ENCODE measurements at regions not wholly inside any gene's neighbourhood (a gene's known extent, or its start where the extent isn't known, plus 50 kb on each side); places are given as distances from the start of the nearest gene placed in this dataset.

GRCh38 chr12:126087692-126088091 lies 1022.5 kb downstream of the AACS start:
- DNase-seq (ENCODE audit: low read depth in 1 of 2, low spot score in 1 of 2): no peak
- H3K4me3 ChIP-seq (replicated peaks; ENCODE audit: insufficient read depth, low read length): no peak overlapping the region
- no peak overlapping the region for H3K27ac ChIP-seq (replicated peaks)
- no peaks in the 10 kb centered on the region for H3K27me3 ChIP-seq (ENCODE audit: insufficient read depth, poor library complexity, severe bottlenecking)
- TF ChIP-seq SPI1 (IDR thresholded peaks at IDR 0.05; ENCODE audit: borderline replicate concordance, low read depth): no peak

- Histone ChIP-seq H3K4me3 (replicated peaks; ENCODE audit: insufficient read depth, low read length) (no peak overlapping the region), H3K27ac (replicated peaks) (no peak overlapping the region), H3K27me3 (ENCODE audit: insufficient read depth, poor library complexity, severe bottlenecking) (no peaks in the 10 kb centered on the region)
- DNase-seq (ENCODE audit: low read depth in 1 of 2, low spot score in 1 of 2): no peak
- no peak for TF ChIP-seq CTCF (IDR thresholded peaks at IDR 0.05; ENCODE audit: insufficient read depth, low read length)
- TF ChIP-seq POLR2AphosphoS5 (IDR thresholded peaks at IDR 0.05; ENCODE audit: low read depth): no peak
- TF ChIP-seq GABPA (IDR thresholded peaks at IDR 0.05; ENCODE audit: low read depth): no peak
- TF ChIP-seq SPI1 (IDR thresholded peaks at IDR 0.05; ENCODE audit: borderline replicate concordance, low read depth): no peak
- no peak for TF ChIP-seq REST (IDR thresholded peaks at IDR 0.05; ENCODE audit: insufficient replicate concordance, low read depth)
Measured at GRCh38 chr12:126093908-126094307, 1028.7 kb downstream of the AACS start.

GRCh38 chr12:126095748-126096510 lies 1030.7 kb downstream of the AACS start:
- TF ChIP-seq POLR2AphosphoS5 (IDR thresholded peaks at IDR 0.05; ENCODE audit: low read depth) (no peak), CTCF (IDR thresholded peaks at IDR 0.05; ENCODE audit: insufficient read depth, low read length) (no peak), REST (IDR thresholded peaks at IDR 0.05; ENCODE audit: insufficient replicate concordance, low read depth) (no peak), SPI1 (IDR thresholded peaks at IDR 0.05; ENCODE audit: borderline replicate concordance, low read depth) (no peak), GABPA (IDR thresholded peaks at IDR 0.05; ENCODE audit: low read depth) (no peak)
- H3K27me3 ChIP-seq (ENCODE audit: insufficient read depth, poor library complexity, severe bottlenecking): no peaks in the 10 kb centered on the region
- H3K4me3 ChIP-seq (replicated peaks; ENCODE audit: insufficient read depth, low read length): no peak overlapping the region
- no peak overlapping the region for H3K27ac ChIP-seq (replicated peaks)
- no peak for DNase-seq (ENCODE audit: low read depth in 1 of 2, low spot score in 1 of 2)

GRCh38 chr12:126106706-126107105 lies 1041.5 kb downstream of the AACS start:
- no peak for DNase-seq (ENCODE audit: low read depth in 1 of 2, low spot score in 1 of 2)
- TF ChIP-seq GABPA (IDR thresholded peaks at IDR 0.05; ENCODE audit: low read depth) (no peak), POLR2AphosphoS5 (IDR thresholded peaks at IDR 0.05; ENCODE audit: low read depth) (no peak), CTCF (IDR thresholded peaks at IDR 0.05; ENCODE audit: insufficient read depth, low read length) (no peak), SPI1 (IDR thresholded peaks at IDR 0.05; ENCODE audit: borderline replicate concordance, low read depth) (no peak), REST (IDR thresholded peaks at IDR 0.05; ENCODE audit: insufficient replicate concordance, low read depth) (no peak)
- H3K27me3 ChIP-seq (ENCODE audit: insufficient read depth, poor library complexity, severe bottlenecking): no peaks in the 10 kb centered on the region
- no peak overlapping the region for H3K27ac ChIP-seq (replicated peaks)
- no peak overlapping the region for H3K4me3 ChIP-seq (replicated peaks; ENCODE audit: insufficient read depth, low read length)

All from HL-60 (cell line).